T-helper 1 cell treated with Interleukin-12 subunit alpha and Interleukin-12 subunit beta and Interleukin-4 antibody, amounts not matched to agents 30 μg/mL and 1 μg/mL, for 36 hours (primary cell): ENCODE measurements at regions not wholly inside any gene's neighbourhood (a gene's known extent, or its start where the extent isn't known, plus 50 kb on each side); places are given as distances from the start of the nearest gene placed in this dataset.

Experiments used
- H3K27ac Mint-ChIP-seq: one replicate; pipeline ENCODE4 v1.8.0; 2021; ENCODE audit warnings: mild to moderate bottlenecking, mixed read lengths
- H3K27me3 Mint-ChIP-seq: one replicate; pipeline ENCODE4 v1.8.0; 2021; ENCODE audit warnings: low read depth, mixed read lengths
- H3K36me3 Mint-ChIP-seq: one replicate; pipeline ENCODE4 v1.8.0; 2021; ENCODE audit warnings: low read depth, mixed read lengths
- H3K4me1 Mint-ChIP-seq: one replicate; pipeline ENCODE4 v1.8.0; 2021; ENCODE audit warnings: low read depth, mixed read lengths
- H3K4me3 Mint-ChIP-seq: one replicate; pipeline ENCODE4 v1.8.0; 2021; ENCODE audit warnings: mild to moderate bottlenecking, moderate library complexity, mixed read lengths
- H3K9me3 Mint-ChIP-seq: one replicate; pipeline ENCODE4 v1.8.0; 2021; ENCODE audit warnings: mixed read lengths

DNA sequence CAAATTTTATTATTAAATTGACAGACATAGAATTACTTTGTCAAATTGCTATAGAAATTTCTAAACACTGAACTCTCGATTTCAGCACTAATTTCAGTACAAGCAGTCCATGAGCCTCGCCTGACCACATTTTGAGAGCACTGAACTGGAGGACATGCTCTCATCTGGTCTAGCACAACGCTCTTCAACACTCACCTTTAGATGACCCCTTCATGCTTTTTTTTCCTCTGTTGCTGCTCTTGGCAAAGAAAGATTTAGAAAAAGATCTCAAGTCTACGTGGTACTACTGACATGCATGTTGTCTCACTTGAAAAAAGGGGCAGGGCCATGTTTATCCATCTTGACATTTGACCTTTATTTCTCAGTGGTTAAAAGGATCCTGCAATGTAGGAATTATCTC lies 981.5 kb downstream of the DIAPH3 start:
- Mint-ChIP-seq H3K4me1 (no peaks in the 10 kb centered on the region), H3K36me3 (no peaks in the 10 kb centered on the region), H3K9me3 (no peaks in the 10 kb centered on the region), H3K27ac (no peak overlapping the region), H3K27me3 (no peaks in the 10 kb centered on the region), H3K4me3 (no peak overlapping the region)

DNA sequence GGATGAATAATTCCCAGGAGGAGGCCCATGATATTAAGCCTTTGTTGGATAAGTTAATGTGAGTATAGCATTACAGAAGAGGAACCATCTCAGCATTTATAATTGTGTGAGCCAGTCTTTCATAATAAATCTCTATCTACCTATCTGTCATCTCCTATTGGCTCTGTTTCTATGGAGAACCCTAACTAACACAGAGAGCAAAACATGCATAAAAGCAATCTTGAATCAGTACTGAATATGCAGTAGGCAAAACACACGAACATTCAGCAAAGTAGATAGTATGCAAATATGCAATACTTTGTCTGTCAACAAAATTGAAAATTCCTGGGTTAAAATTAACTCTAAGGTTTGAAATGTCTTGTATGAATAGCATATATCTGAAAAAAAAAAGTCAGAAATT lies 966.3 kb downstream of the DIAPH3 start:
- Mint-ChIP-seq H3K9me3 (no peaks in the 10 kb centered on the region), H3K27me3 (no peaks in the 10 kb centered on the region), H3K27ac (no peak overlapping the region), H3K4me3 (no peak overlapping the region), H3K4me1 (no peaks in the 10 kb centered on the region), H3K36me3 (no peaks in the 10 kb centered on the region)

DNA sequence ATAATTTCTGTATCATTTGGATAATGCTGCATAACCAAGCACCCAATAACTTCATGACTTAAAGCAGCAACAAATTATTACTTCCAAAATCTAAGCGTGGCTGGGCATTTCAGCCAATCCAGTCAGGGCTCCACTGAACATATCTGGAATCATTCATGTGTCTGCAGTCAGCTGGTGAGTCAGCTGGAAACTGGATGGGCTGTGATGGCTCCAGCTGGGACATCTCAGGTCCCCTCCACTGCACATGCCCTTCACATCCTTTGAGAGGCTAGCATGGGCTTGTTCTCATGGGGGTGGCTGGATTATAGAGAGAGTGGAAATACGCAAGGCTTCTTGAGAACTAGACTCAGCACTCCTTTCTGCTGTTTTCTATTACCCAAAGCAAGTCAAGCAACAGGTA lies 961.9 kb downstream of the DIAPH3 start:
- Mint-ChIP-seq H3K4me3 (no peak overlapping the region), H3K9me3 (no peaks in the 10 kb centered on the region), H3K36me3 (no peaks in the 10 kb centered on the region), H3K27ac (no peak overlapping the region), H3K27me3 (no peaks in the 10 kb centered on the region), H3K4me1 (no peaks in the 10 kb centered on the region)

DNA sequence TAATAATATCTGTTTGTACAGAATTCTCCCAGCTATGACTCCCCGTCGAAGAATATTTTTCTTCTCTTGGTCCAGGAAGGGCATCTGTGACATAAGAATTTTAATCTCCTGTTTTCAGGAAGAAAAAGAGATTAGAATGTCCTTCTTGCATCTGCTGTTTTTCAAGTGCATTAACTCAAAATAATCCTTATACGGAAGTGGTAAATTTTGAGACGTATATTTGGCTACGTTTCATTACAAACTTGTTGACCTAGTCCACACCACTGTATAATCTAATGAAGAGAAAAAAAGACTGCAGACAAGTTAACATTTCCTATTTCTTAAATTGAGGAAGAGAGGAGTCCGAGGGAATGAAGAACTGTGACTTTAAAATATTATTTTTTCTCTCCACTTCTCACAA lies 959.9 kb downstream of the DIAPH3 start:
- no peak overlapping the region for H3K4me3 Mint-ChIP-seq
- H3K36me3 Mint-ChIP-seq, result no peaks in the 10 kb centered on the region
- no peaks in the 10 kb centered on the region for H3K27me3 Mint-ChIP-seq
- H3K27ac Mint-ChIP-seq, result no peak overlapping the region
- H3K4me1 Mint-ChIP-seq, result no peaks in the 10 kb centered on the region
- no peaks in the 10 kb centered on the region for H3K9me3 Mint-ChIP-seq

DNA sequence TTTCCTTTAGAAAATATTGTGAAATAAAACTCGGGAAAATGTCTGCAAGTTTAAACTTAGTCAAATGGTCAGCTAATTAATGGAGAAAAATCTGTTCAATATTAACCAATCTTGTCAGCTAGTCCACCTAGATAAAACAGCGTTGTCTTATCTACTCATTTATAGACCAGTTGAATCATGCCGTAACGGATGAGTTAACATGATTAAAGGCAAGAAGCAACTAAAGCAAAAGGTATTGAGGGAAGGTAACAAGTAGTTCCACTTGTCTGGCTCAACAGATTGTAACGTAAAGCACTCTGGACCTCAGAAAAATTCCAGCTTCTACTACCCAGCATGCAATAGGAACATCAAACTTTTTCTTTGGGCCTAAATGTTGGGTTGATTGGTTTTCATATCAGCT lies 958.2 kb downstream of the DIAPH3 start:
- no peaks in the 10 kb centered on the region for H3K4me1 Mint-ChIP-seq
- H3K27me3 Mint-ChIP-seq, result no peaks in the 10 kb centered on the region
- H3K27ac Mint-ChIP-seq, result no peak overlapping the region
- no peaks in the 10 kb centered on the region for H3K36me3 Mint-ChIP-seq
- no peaks in the 10 kb centered on the region for H3K9me3 Mint-ChIP-seq
- H3K4me3 Mint-ChIP-seq, result no peak overlapping the region

DNA sequence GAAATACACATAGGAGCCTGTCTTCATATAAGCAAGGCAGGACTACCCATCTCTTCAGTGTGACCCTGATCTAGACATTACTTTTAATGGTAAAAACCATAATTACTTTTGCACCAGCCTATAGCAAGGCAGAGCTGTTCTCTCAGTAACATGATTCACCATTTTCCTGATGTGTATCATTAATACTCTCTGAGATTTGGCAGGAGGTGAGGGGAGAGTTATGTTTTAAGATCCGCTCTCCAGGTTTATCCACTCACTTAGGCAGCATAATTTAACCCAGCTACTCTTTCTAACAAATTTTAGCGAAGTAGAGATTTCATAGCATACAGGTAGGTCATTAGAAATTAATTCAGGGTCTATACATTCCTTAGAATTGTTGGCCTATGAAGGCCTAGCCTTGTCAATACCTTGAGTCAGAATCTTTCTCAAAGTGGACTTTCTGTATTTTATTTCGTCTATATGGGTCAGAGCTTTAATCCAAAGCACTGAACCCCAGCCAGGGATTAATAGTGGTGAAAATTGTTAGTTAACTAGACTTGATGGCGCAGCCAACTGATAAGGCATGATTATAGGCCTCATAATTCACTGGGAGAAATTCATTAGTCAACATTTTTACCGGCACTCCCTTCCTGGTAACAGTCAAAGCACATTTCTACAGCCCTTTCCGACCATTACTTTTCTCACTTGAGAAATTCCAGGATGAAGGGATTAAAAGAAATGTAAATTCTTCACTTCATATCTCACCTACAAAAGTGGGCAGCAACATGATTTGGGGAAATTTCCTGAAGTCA lies 955.1 kb downstream of the DIAPH3 start:
- no peaks in the 10 kb centered on the region for H3K9me3 Mint-ChIP-seq

DNA sequence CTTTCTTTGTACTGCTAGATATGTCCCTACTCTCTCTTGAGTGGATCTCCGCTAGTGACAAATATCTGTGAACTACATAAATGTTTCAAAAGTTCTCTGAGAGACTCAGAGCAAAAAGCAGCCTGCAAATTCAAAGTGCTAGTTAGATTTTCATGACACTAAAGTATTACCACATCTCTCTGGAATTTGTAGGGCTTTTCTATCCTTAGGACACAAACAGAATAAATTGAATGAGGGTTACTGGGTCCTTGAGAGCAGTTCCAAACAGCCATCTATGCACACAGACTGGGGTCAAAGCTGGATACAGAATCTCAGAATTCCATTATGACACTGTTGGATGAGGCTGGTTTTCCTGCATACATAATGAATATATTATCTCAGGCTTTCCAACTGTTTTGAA lies 953.2 kb downstream of the DIAPH3 start:
- no peaks in the 10 kb centered on the region for H3K9me3 Mint-ChIP-seq
- no peaks in the 10 kb centered on the region for H3K36me3 Mint-ChIP-seq
- no peaks in the 10 kb centered on the region for H3K4me1 Mint-ChIP-seq
- H3K4me3 Mint-ChIP-seq, result no peak overlapping the region
- H3K27ac Mint-ChIP-seq, result no peak overlapping the region
- no peaks in the 10 kb centered on the region for H3K27me3 Mint-ChIP-seq

More for the DNA sequence above, 955.1 kb downstream of the DIAPH3 start:
- no peaks in the 10 kb centered on the region for H3K36me3 Mint-ChIP-seq
- H3K4me3 Mint-ChIP-seq, result no peak overlapping the region
- no peaks in the 10 kb centered on the region for H3K27me3 Mint-ChIP-seq
- no peaks in the 10 kb centered on the region for H3K4me1 Mint-ChIP-seq
- no peak overlapping the region for H3K27ac Mint-ChIP-seq

DNA sequence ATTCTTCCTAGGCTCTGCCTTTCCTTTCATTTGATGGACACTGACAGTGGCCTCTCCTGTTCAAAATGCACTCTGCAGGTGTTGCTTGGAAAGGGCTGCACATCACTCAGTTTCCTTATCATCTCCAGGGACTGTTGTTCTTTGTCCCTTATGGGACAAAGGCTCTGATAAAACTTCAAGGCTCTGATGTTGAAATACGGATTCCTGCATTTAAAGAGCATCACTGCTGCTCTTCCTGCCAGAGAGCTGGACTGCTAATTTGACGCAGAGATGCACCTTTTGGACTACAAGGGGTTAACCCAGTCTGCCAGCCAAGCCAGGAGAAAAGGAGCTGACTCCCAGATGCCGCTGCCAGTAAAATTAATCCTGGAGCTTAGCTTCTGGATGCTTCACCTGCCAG lies 952.1 kb downstream of the DIAPH3 start:
- H3K27ac Mint-ChIP-seq, result no peak overlapping the region
- no peaks in the 10 kb centered on the region for H3K9me3 Mint-ChIP-seq
- H3K4me1 Mint-ChIP-seq, result no peaks in the 10 kb centered on the region
- no peak overlapping the region for H3K4me3 Mint-ChIP-seq
- no peaks in the 10 kb centered on the region for H3K36me3 Mint-ChIP-seq
- H3K27me3 Mint-ChIP-seq, result no peaks in the 10 kb centered on the region

DNA sequence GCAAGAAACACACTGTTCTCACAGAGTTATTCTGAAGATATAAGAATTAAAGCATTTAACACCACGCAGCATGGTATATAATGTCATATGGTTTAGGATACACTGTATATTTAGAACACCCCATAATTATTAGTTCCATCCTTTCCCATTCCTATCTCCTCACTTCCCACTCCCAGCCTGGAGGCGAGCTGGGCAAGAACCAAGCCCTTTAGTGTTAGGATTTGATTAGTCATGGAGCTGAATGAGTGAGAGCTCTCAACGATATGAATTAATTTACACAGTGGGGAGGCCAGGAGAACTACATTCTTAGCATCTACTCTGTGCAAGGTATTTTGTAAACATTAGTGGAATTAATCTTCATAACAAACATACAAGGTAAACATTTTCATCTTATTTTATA lies 934.3 kb downstream of the DIAPH3 start:
- Mint-ChIP-seq H3K27ac (no peak overlapping the region), H3K27me3 (no peaks in the 10 kb centered on the region), H3K9me3 (peaks cover 11% of the 10 kb centered on the region), H3K4me1 (peaks cover 8% of the 10 kb centered on the region), H3K4me3 (no peak overlapping the region), H3K36me3 (no peaks in the 10 kb centered on the region)

DNA sequence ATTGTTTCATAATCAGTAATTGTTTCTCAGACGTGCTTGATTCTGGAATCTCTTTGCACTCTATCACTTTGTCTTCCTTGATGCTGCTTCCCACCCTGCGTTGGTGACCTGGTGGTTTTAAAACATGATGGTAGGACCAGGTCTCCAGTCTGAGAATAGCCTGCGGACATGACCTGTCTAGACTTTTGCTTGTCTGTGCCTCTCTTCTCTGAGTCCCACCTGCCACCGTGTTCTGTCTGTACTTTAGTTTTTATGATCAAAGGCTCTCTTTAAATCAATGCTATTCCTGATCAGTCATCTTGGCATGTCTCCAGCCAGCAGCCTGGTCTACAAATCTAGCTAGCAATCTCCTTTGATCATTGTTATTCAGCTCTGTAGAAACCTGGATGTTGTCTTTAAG lies 933.9 kb downstream of the DIAPH3 start:
- Mint-ChIP-seq H3K4me3 (no peak overlapping the region), H3K36me3 (no peaks in the 10 kb centered on the region), H3K9me3 (peaks cover 11% of the 10 kb centered on the region), H3K27me3 (no peaks in the 10 kb centered on the region), H3K4me1 (peaks cover 8% of the 10 kb centered on the region), H3K27ac (no peak overlapping the region)

DNA sequence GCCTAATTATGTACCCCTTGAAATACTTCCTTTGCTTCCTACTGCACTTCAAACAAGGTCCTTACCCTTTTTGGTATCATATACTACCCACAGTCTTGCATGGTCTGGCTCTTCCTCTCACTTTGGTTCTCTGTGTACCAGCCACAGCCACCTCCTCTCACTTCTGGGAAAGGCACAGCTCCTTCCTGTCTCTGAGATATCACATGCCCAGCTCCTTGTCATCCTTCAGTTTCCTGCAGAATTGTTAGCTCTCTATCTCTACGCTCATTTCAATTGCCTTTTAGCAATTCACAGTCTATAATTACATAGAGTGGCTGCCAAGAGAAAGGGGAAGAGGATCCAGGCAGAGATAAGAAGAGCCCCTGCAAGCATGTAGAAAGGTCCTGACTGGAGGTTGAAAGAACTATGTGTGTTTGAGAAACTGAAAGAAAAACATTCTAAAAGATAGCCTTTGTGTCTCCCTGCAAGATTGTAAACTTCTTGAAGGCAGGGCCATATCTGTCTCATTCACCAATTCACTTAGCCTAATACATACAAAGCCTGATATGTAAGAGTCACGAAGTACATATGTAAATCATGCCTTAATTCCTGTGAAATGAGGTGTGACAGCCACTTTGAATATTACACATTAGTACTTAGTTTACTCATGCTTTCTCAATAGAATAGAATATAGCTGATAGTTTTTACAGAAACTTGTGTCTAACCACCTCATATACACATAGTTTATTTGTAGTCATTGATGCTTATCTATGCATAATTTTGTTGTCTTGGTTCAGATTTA lies 933.1 kb downstream of the DIAPH3 start:
- no peaks in the 10 kb centered on the region for H3K36me3 Mint-ChIP-seq

DNA sequence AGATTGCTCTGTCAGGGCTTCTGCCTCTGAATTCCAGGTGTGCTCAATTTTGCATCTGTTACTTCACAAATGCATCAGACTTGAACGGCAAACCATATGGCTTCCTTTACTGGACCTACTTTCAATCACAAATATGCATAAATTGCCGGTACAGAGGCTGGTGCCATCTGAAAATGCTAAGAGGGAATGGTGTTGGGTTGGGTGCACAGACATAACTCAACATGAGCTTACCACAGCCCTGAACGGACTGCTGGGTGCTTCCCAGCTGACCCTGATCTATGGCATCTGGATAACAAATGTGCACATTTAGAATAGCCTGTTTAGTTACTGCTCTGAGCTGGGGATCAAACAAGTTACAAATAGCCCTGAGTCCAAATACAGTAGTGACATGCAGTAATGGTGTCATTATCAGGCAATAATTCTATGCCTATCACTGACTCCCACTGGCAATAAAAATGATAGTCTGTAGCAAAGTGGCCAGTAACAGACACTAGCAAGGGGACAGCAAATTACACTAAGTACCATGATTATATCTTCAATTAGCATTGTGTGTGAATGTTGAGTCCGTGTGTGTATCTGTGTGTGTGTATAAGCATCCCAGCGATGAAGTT lies 927.3 kb downstream of the DIAPH3 start:
- no peaks in the 10 kb centered on the region for H3K36me3 Mint-ChIP-seq
- H3K27me3 Mint-ChIP-seq, result no peaks in the 10 kb centered on the region
- H3K9me3 Mint-ChIP-seq, result peaks cover 3% of the 10 kb centered on the region
- H3K4me1 Mint-ChIP-seq, result no peaks in the 10 kb centered on the region
- H3K27ac Mint-ChIP-seq, result no peak overlapping the region
- H3K4me3 Mint-ChIP-seq, result no peak overlapping the region

More for the DNA sequence above, 933.1 kb downstream of the DIAPH3 start:
- Mint-ChIP-seq H3K4me3 (no peak overlapping the region), H3K27ac (no peak overlapping the region), H3K27me3 (no peaks in the 10 kb centered on the region), H3K4me1 (peaks cover 8% of the 10 kb centered on the region), H3K9me3 (peaks cover 11% of the 10 kb centered on the region)

DNA sequence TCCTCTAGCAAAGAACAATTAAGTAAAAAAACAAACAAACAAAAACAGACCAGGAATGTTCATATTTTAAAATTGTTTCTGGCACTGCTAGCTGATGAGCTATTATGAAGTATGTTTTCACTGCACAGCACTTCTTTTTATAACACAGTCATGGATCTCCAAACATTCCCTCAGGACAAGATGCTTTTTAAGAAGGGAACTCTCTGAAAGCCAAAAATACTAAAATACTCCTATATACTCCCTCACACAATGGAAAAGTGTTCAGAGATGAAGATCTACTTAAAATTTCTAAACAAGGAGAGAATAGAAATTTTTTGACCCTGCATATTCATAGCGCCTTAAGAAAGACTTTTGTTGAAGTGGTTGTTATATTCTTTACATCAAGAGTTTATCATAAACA lies 926.8 kb downstream of the DIAPH3 start:
- Mint-ChIP-seq H3K36me3 (no peaks in the 10 kb centered on the region), H3K4me1 (no peaks in the 10 kb centered on the region), H3K27me3 (no peaks in the 10 kb centered on the region), H3K27ac (no peak overlapping the region), H3K4me3 (no peak overlapping the region), H3K9me3 (no peaks in the 10 kb centered on the region)

DNA sequence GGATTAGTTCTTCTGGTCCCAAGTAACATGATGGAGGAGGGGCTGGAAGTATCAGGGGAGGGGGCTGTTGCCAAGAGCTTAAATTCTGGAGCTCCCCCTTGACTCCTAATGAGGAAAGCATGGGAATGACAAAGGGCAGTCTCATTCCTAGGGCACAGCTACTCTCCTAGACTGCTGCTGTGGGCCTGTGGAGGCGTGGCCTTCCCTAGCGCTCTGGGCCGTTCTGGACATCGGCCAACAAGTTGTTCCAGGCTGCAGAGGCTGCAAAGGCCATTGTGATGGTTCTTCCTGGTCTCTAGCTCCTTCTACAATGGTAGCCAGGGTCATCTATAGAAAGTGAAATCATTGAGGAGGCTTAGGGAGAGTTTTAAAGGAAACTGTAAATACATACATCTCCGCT lies 916.6 kb downstream of the DIAPH3 start:
- Mint-ChIP-seq H3K27me3 (no peaks in the 10 kb centered on the region), H3K4me1 (no peaks in the 10 kb centered on the region), H3K36me3 (no peaks in the 10 kb centered on the region), H3K27ac (no peak overlapping the region), H3K9me3 (no peaks in the 10 kb centered on the region), H3K4me3 (no peak overlapping the region)
